Amygdala (tissue), 56 donors: ENCODE measurements at regions not wholly inside any gene's neighbourhood (a gene's known extent, or its start where the extent isn't known, plus 50 kb on each side); places are given as distances from the start of the nearest gene placed in this dataset.
"Not testable (repeated sequence)": the region's sequence is repeated elsewhere in the genome, so short reads cannot be mapped to it uniquely, and the experiment has no call there.

ENCODE experiments used
- DNase-seq, 56 donors: peaks; one replicate each; lab custom pipeline; 2025; lab: John Stamatoyannopoulos, UW

DNA sequence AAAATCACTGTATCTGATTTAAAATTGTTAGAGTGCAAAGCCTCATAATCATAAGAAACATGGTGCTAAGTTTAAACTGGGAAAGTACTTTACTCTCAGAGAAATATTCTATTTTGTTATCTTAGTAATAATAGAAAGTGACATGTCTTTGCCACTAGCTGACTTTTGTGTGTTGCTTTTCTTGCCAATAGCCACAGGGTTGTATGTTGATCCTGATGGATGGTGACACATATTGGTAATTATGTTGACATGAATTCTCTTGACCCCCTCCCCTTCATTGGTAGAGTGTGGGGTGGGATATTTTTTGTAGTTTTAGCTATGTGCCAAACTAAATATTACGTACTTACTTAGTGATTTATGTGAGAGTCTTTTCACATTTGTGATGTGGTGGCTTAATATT, 103.1 kb upstream of the MAP9 start:
- no peak for DNase-seq

DNA sequence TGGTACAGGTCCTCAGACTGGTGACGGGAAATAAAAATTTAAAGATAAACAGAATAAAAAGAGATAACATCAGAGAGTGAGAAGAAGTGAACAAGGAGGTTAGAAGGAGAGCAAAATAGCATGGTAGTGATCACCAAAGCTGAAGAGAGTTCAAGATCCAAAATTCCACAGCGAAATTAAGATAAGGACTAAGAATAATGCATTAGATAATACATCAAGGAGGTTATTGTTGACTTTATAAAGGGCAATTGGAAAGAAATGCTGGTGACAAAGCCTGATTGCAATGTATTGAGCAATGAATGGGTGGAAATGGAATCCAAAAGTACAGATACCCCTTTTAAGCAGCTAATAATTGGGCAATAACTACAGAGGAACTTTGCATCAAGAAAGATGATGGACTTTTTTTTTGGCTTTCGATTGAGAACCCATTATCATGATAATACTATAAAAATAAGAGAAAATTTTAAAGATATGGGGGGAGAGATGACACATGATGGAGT, 101.6 kb upstream of the MAP9 start:
- DNase-seq, result no peak

DNA sequence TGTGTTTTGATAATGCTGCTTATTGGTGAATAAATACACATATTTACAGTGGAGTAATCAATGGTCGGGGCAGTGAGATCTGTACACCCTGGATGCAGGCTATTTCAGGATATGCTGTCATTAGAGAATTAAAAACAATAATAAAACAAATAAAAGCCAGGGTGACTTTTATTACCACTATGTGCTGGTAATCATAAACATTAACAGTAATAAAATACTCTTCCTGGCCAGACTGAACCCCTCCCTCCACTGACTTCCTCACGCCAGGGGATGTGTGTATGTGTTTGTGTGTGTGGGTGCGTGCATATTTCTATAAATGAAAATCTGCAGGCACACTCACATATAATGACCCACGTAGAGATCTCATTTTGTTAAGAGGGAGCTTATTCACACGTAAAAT, 98.0 kb upstream of the MAP9 start:
- no peak for DNase-seq

DNA sequence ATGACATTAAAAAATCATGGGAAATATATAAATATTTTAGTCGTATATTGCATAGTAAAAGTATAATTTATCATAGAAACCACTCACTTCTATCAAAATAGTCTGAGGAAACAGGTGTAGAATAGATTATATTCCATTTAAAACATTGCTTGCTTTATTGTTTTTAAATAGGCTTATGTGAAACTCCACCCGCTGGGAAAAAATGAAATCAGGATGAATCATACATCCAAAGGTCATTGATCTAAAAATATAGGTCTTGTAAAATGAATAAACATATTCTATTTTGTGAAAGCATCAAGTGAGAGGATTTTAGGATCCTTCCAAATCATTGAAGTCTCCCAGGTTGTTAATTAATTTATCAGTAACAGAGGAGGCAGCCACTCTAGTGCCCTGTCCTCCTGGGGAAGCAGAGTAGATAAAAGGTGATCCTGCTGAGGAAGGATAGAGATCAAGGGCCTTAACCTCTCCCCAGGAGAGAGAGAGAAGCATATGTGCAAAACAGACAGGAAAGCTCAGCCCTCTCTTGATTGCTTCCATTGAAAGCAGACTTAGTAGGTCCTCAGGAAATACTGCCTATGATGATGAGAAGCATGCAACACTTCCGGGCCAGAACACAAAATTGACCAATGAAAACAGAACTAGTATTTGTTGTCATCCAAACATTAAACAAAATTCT, 96.8 kb upstream of the MAP9 start:
- DNase-seq, result no peak

DNA sequence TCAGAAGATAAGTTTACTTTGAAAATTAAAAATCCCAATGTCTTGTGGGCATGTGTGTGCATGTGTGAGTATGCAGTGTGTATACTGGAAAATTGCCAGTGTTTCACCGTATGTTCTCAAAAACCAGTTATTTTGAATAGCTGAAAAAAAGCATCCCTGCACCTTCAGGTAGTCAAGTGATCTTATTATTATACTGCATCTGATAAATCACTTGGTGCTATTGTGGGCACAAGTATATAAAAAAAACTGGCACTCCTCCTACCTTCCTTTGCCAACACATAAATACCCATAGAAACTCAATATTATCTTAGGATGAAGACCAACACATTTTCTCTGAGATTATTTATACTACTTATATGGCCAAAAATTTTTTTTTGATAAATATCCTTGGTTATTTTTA, 91.5 kb upstream of the MAP9 start:
- DNase-seq, result no peak

DNA sequence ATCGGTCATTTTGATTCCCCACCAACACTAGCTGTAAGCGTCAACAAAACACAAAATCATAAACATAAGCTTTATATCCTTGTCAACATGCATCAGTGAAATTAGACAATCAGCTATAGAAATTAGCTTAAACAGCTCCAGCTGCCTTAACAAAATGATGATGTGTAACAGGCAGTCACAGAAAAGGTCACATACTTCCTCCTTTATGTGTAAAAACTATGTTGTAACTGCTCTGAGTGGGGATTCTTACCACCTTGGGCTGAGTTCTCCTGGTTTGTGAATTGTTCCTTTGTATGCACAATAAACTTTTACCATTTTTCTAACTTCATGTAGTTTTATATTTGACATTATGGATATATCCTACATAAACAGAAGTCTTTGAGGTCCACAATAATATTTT, 73.9 kb upstream of the MAP9 start:
- no peak for DNase-seq

DNA sequence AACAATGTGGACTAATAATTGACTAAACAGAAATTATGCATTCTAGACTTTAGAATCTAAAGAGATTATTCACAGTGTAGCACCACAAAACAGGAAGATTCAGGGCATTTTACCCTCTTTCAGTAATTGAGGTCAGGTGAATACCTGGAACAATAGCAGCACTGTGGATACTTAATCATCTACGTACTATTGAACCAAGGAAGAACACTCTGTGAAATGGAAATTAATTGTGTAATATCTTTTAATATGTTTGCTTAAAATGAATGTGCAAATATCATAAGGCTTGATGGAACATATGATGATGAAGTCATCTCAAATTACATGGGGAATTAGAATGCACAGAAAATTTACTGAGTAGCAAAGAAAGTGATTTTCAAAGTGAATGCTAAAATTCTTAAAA, 68.5 kb upstream of the MAP9 start:
- no peak for DNase-seq

DNA sequence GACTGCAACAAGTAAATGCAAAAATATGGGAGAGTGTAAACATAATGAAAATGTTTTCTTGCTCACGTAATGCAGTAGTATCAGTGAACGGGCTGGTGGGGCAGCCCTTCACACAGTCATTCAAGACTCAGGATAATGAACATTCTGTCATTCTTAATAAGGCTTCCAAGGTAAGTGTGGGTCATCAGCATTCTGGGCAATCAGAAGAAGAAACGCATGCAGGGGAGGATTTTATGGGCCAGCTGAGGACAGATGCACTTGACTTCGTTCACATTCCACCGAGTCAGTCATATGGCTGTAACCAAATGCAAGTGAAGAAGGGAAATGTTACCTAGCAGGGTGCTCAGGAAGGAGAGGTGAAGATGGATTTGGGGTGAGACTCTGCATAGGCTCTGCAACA, 68.0 kb upstream of the MAP9 start:
- DNase-seq, result no peak

DNA sequence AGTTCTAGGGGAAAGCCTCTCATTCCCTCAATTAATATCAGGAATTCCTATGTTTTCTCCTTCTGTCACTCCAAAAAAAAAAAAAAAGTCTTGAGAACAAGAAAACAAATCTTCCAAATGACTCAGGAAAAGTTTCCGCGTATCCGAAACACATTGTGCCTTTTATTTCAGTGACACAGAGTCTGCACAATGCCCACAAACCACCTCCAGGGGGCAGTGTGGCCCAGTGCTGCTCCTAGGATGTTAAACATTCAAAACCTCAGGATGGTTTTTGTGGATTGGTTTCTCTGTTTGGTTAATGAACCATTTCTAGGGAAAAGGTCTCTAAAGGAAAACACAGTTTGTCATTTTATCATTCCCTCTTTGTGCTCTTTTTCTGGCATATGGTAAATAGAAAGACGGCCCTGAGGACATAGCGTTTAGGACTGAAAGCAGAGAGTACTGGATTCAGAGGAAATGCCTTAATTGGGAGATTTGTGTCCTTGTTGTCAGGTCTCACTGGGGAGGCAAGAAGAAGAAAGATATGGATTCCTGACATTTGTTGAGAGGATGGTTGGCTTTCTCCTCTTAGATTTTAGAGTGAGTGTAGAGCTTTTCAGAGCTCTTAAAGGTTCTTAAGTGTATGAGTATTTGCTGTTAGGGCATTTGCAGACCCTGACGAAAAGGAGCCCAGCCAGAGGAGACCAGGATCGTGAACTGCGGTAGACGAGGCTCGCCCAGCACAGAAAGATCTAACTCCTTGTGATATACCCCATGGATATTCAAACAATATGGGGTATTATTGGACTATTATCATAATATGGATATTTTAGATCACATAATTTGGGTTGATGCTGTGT, 65.7 kb upstream of the MAP9 start:
- DNase-seq, result peak; percentile 2 to 92 (median 46)

DNA sequence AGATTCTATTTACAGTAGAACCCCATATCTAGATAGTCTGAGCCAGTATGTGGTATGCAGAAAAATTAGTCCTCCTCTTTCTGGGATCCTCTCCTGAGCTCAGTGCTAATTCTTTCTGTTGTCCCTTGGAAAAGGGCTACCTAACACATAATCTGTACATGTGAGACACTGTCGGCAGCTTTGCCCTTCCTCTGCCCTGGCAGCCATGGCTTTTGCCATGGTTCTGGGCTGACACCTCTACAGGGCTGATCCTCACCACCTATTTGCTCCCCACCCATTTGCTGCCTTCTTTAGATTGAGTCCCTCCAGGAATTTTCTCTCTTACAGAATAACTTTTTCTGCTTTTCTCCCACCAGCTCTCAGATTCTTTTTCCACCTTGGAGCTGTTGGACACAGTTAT, 64.7 kb upstream of the MAP9 start:
- no peak for DNase-seq

DNA sequence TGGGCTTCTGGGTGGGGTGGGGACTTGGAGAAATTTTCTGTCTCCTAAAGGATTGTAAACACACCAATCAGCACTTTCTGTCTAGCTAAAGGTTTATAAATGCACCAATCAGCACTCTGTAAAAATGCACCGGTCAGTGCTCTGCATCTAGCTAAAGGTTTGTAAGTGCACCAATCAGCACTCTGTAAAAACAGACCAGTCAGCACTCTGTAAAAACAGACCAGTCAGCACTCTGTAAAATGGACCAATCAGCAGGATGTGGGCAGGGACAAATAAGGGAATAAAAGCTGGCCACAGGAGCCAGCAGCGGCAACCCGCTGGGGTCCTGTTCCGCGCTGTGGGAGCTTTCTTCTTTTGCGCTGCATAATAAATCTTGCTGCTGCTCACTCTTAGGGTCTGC, 63.0 kb upstream of the MAP9 start:
- DNase-seq, result not testable (repeated sequence)

DNA sequence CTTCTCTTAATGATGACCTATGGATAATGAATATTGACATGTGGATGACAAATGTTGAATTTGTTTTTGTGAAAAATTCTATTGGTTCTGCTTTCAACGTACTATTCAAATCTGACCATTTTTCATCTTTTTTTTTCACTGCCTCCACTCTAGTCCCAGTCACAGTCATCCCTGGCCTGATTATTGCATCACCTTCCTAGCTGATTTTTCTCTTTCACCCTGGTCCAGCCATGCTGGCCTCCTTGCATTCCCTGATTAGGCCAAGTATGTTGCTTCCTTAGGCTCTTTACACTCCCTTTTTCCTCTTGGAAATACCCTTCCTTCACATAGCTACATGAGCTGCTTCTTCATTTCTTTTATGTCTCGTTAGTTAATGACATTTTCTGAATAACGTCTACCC, 58.1 kb upstream of the MAP9 start:
- DNase-seq, result no peak

DNA sequence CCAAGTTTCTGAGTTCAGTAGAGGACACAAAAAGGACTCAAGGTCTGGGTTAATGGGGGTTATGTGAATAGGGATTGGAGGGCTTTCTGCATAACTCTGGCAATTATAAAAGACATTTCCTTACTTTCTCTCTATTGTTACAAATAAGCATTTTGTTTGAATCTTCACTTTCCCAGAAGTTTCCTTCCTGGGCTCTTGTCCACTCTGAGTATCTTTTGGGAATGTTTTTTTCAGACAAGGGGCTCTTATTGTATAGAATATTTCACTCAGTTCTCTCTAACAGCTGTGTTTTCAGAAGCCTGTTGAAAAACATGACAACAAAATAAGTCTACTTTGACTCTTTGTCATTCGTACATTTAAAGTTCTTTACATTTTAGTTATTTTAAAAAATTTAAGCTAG, 57.6 kb upstream of the MAP9 start:
- DNase-seq, result no peak

DNA sequence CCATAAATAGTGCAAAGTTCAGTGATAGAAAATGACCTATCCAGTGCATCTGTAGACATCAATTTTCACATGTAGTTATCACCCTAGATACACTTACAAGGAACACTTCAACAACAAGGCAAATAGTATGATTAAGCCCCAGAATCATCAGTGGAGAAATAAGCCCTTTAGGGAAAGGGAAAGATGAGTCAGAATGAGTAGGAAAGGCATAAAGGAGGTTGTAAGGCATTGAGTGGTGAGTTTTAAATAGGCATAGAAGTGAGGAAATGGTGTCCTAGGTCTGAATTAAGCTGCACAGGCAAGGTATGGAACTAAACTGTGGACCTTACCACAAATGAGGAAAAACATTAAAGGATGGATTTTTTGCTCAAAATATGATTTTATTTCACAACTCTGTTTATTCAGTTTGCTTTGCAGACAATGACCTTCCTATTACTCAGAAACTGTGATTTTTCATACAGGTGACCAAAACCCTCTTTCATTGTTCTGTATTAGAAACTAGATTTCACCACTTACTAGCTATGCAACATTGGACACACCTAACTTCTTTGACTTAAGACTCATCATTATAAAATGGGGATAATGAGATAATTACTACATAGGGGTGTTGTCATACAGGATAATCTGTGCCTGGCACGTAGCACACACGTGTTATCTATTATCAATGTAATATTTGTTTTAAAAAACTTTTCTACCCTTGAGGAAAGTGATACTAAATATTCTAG, 57.0 kb upstream of the MAP9 start:
- no peak for DNase-seq

DNA sequence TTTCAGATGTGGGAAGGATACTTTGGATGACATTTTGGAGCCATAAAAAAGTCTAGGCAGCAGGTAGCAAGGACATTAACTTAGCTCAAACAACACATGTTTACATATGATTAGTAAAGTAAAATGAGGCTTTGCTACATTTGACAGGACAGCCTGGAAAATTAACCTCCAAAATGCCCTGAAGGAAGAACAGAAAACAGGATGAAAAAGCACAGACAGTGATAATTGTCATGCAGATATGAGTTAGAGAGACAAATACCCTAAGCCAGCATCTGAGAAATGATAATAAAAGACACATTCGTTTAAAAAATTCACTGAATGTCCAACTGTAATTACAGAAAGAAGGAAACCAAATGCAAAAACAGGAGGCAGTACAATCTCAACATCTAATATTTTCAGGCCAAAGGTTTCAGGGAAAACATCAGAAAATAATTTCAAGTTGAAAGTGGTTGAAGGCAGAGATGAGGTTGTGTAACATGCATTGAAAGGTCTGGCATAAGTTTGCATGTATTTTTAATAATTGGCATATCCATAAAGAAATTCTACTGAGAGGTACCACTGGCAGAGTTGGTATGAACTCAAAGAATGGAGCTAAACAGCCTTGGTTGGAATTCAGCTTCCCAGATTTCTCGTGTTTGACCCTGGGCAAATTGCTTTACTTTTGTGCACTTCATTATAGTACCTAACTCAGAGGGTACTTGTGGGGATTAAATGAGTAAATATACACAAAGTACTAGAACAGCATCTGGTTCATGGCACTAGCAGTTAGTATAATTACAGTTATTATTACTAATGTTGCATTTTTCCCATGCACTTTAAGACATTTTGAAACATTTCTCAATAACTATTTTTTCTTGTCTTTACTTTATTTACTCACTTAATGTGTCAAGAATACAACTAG, 54.4 kb upstream of the MAP9 start:
- no peak for DNase-seq

DNA sequence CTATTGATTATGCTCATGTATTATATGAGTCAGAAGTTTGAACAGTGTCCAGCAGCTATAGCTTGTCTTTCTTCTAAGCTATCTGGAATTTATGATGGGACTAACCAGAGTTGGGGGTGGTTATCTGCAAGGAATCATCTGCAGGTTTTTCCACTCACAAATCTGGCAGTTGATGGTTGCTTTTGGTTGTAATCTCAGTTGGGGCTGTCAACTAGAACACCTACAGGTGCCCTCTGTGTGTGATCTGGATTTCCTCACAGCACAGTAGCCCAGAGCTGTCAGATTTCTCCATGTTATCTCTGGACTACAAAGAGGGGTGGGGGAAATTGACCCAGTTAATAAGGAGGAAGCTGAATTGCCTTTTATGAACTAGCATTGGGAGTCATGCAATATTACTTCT, 51.4 kb upstream of the MAP9 start:
- no peak for DNase-seq

DNA sequence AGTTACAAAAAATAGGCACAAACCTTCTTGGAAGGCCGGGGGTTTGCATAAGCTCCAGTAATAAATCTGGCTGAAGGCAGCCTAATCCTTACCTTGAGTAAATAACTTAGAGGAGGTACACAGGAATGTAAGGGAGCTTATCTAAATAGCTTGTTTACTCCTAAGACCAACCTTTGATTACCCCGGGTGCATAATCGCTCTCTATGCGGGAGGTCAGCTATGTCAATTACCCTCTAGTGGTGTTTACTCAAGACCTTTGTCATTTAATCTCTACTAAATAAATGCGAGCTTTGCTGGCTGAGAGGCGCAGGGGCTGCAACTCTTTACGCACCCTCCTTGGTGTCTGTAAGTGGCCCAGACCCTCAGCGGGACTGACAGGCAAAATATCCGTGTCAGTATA, 50.2 kb upstream of the MAP9 start:
- no peak for DNase-seq
